BLaER1 (cell line): ENCODE measurements at regions not wholly inside any gene's neighbourhood (a gene's known extent, or its start where the extent isn't known, plus 50 kb on each side); places are given as distances from the start of the nearest gene placed in this dataset.

Experiments
- H3K27ac ChIP-seq: shearing (Covaris generic); formaldehyde crosslinking; 2 replicates; pipeline ENCODE4 v1.8.1; 2022
- H3K27me3 ChIP-seq: shearing (Covaris generic); formaldehyde crosslinking; 2 replicates; pipeline ENCODE4 v1.8.1; 2022
- H3K36me3 ChIP-seq: shearing (Covaris generic); formaldehyde crosslinking; 2 replicates; pipeline ENCODE4 v1.8.1; 2022
- H3K4me1 ChIP-seq: shearing (Covaris generic); formaldehyde crosslinking; 2 replicates; pipeline ENCODE4 v1.8.1; 2022
- H3K4me2 ChIP-seq: shearing (Covaris generic); formaldehyde crosslinking; 2 replicates; pipeline ENCODE4 v1.8.1; 2022
- H3K4me3 ChIP-seq: shearing (Covaris generic); formaldehyde crosslinking; 2 replicates; pipeline ENCODE4 v1.8.1; 2022
- H3K9ac ChIP-seq: shearing (Covaris generic); formaldehyde crosslinking; 2 replicates; pipeline ENCODE4 v1.8.1; 2022
- H3K9me3 ChIP-seq: shearing (Covaris generic); formaldehyde crosslinking; 2 replicates; pipeline ENCODE4 v1.8.1; 2022
- H4K20me1 ChIP-seq: shearing (Covaris generic); formaldehyde crosslinking; 2 replicates; pipeline ENCODE4 v1.8.1; 2022
- Cebpa-rat ChIP-seq: shearing (Covaris generic); IDR thresholded peaks from 2 replicates; pipeline ENCODE4 v1.8.1; 2022

DNA sequence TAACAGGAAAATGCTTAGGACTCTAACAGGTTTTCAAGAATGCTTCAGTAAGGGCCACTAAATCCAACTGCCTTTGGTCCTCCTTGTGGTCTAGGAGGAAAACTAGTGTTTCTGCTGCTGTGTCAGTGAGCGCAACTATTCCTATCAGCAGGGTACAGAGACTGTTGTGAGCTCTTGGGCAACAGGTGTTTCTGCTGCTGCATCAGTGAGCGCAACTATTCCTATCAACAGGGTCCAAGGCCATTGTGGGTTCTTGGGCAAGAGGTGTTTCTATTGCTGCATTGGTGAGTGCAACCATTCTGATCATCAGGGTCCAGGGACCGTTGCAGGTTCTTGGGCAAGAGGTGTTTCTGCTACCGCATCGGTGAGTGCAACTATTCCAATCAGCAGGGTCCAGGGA lies 256.3 kb downstream of the CDH10 start:
- Histone ChIP-seq H3K9ac (no peak overlapping the region), H3K4me1 (no peaks in the 10 kb centered on the region), H3K4me2 (no peak overlapping the region), H4K20me1 (no peaks in the 10 kb centered on the region), H3K27ac (no peak overlapping the region), H3K27me3 (no peaks in the 10 kb centered on the region), H3K36me3 (no peaks in the 10 kb centered on the region), H3K9me3 (peaks cover 7% of the 10 kb centered on the region), H3K4me3 (no peak overlapping the region)
- TF ChIP-seq Cebpa-rat = no peak

- no peaks in the 10 kb centered on the region for H3K4me1 ChIP-seq
- no peaks in the 10 kb centered on the region for H3K27me3 ChIP-seq
- H3K4me2 ChIP-seq = no peak overlapping the region
- TF ChIP-seq Cebpa-rat = no peak
- no peak overlapping the region for H3K27ac ChIP-seq
- peaks cover 7% of the 10 kb centered on the region for H3K9me3 ChIP-seq
- no peak overlapping the region for H3K9ac ChIP-seq
- no peaks in the 10 kb centered on the region for H4K20me1 ChIP-seq
- no peaks in the 10 kb centered on the region for H3K36me3 ChIP-seq
- no peak overlapping the region for H3K4me3 ChIP-seq
Measured at GRCh38 chr5:24389968-24390367, 254.8 kb downstream of the CDH10 start.

GRCh38 chr5:24391816-24392215 lies 253.0 kb downstream of the CDH10 start:
- Histone ChIP-seq H3K4me3 (no peak overlapping the region), H3K36me3 (no peaks in the 10 kb centered on the region), H3K4me1 (no peaks in the 10 kb centered on the region), H3K27me3 (no peaks in the 10 kb centered on the region), H3K9ac (no peak overlapping the region), H4K20me1 (no peaks in the 10 kb centered on the region), H3K9me3 (peaks cover 7% of the 10 kb centered on the region), H3K4me2 (no peak overlapping the region), H3K27ac (no peak overlapping the region)
- no peak for TF ChIP-seq Cebpa-rat

GRCh38 chr5:24397601-24398000 lies 247.2 kb downstream of the CDH10 start:
- Histone ChIP-seq H3K4me3 (no peak overlapping the region), H3K27ac (no peak overlapping the region), H3K36me3 (no peaks in the 10 kb centered on the region), H3K27me3 (no peaks in the 10 kb centered on the region), H3K9me3 (peaks cover 12% of the 10 kb centered on the region), H3K4me2 (no peak overlapping the region), H4K20me1 (no peaks in the 10 kb centered on the region), H3K4me1 (no peaks in the 10 kb centered on the region), H3K9ac (no peak overlapping the region)
- no peak for TF ChIP-seq Cebpa-rat

- no peak for TF ChIP-seq Cebpa-rat
- Histone ChIP-seq H4K20me1 (no peaks in the 10 kb centered on the region), H3K4me3 (no peak overlapping the region), H3K4me1 (no peaks in the 10 kb centered on the region), H3K4me2 (no peak overlapping the region), H3K27ac (no peak overlapping the region), H3K36me3 (no peaks in the 10 kb centered on the region), H3K9ac (no peak overlapping the region), H3K27me3 (no peaks in the 10 kb centered on the region), H3K9me3 (peaks cover 12% of the 10 kb centered on the region)
Measured at GRCh38 chr5:24401773-24402172, 243.0 kb downstream of the CDH10 start.

GRCh38 chr5:24407466-24407865 lies 237.3 kb downstream of the CDH10 start:
- Histone ChIP-seq H3K9ac (no peak overlapping the region), H3K27me3 (no peaks in the 10 kb centered on the region), H4K20me1 (no peaks in the 10 kb centered on the region), H3K4me2 (no peak overlapping the region), H3K36me3 (no peaks in the 10 kb centered on the region), H3K4me1 (no peaks in the 10 kb centered on the region), H3K4me3 (no peak overlapping the region), H3K9me3 (no peaks in the 10 kb centered on the region), H3K27ac (no peak overlapping the region)
- TF ChIP-seq Cebpa-rat = no peak

DNA sequence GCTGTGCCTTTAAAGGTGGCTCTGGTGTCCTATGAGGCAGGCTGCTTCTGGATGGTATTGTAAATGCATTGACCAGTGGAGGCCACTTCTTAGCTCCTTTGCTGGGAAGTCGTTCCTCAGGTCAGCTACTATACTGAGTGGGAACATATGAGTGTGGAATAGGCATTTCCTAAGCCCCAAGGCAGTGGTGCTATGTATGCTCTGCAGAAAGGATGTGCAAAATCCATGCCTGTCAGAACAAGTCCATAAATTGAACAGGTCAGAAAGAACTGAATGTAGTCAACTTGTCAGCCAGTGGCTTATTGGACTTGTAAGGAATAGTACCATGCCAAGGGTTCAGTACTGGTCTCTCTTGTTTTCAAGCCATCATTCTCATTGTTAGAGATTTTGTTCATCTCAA lies 216.4 kb downstream of the CDH10 start:
- no peaks in the 10 kb centered on the region for H3K9me3 ChIP-seq
- no peak for TF ChIP-seq Cebpa-rat
- no peak overlapping the region for H3K9ac ChIP-seq
- no peaks in the 10 kb centered on the region for H3K27me3 ChIP-seq
- H4K20me1 ChIP-seq = no peaks in the 10 kb centered on the region
- no peaks in the 10 kb centered on the region for H3K36me3 ChIP-seq
- no peaks in the 10 kb centered on the region for H3K4me1 ChIP-seq
- H3K4me3 ChIP-seq = no peak overlapping the region
- no peak overlapping the region for H3K27ac ChIP-seq
- no peak overlapping the region for H3K4me2 ChIP-seq

GRCh38 chr5:24433555-24433954 lies 211.2 kb downstream of the CDH10 start:
- H4K20me1 ChIP-seq = no peaks in the 10 kb centered on the region
- no peak for TF ChIP-seq Cebpa-rat

More at GRCh38 chr5:24433555-24433954, 211.2 kb downstream of the CDH10 start:
- no peaks in the 10 kb centered on the region for H3K4me1 ChIP-seq
- H3K4me3 ChIP-seq = no peak overlapping the region
- no peak overlapping the region for H3K4me2 ChIP-seq
- no peaks in the 10 kb centered on the region for H3K27me3 ChIP-seq
- H3K9ac ChIP-seq = no peak overlapping the region
- H3K36me3 ChIP-seq = no peaks in the 10 kb centered on the region
- H3K27ac ChIP-seq = no peak overlapping the region
- no peaks in the 10 kb centered on the region for H3K9me3 ChIP-seq
